ENCODE measurements at regions not wholly inside any gene's neighbourhood (a gene's known extent, or its start where the extent isn't known, plus 50 kb on each side); places are given as distances from the start of the nearest gene placed in this dataset.

- TF ChIP-seq CTCF (IDR thresholded peaks at IDR 0.05; ENCODE audit: insufficient read depth, low read length, missing control alignments), result no peak
- DNase-seq (ENCODE audit: low read depth, low spot score), result no peak
- CTCF ChIA-PET, result no interaction called here
- H3K4me3 ChIP-seq (ENCODE audit: low read depth, low read length), result no peak overlapping the region
- POLR2A ChIA-PET, result no interaction called here
Observed at GRCh38 chr11:97977726-97978125, 1043.0 kb upstream of the CNTN5 start.

GRCh38 chr11:97979741-97980140 is 1041.0 kb upstream of the CNTN5 start:
- ChIA-PET POLR2A (interaction anchor here (1.2 kb wide), 1 partner anchor 70 kb away, joined by 4 read pairs; no protein-coding TSS in a partner anchor), CTCF (no interaction called here)
- no peak for TF ChIP-seq CTCF (IDR thresholded peaks at IDR 0.05; ENCODE audit: insufficient read depth, low read length, missing control alignments)
- peak; percentile 10 for DNase-seq (ENCODE audit: low read depth, low spot score)
- H3K4me3 ChIP-seq (ENCODE audit: low read depth, low read length), result no peak overlapping the region

GRCh38 chr11:97982512-97982911 is 1038.2 kb upstream of the CNTN5 start:
- POLR2A ChIA-PET, result no interaction called here
- no peak overlapping the region for H3K4me3 ChIP-seq (ENCODE audit: low read depth, low read length)
- CTCF ChIA-PET, result no interaction called here
- no peak for TF ChIP-seq CTCF (IDR thresholded peaks at IDR 0.05; ENCODE audit: insufficient read depth, low read length, missing control alignments)
- no peak for DNase-seq (ENCODE audit: low read depth, low spot score)

- ChIA-PET POLR2A (no interaction called here), CTCF (no interaction called here)
- no peak overlapping the region for H3K4me3 ChIP-seq (ENCODE audit: low read depth, low read length)
- DNase-seq (ENCODE audit: low read depth, low spot score), result no peak
- no peak for TF ChIP-seq CTCF (IDR thresholded peaks at IDR 0.05; ENCODE audit: insufficient read depth, low read length, missing control alignments)
Observed at GRCh38 chr11:97989121-97989520, 1031.6 kb upstream of the CNTN5 start.

- no peak overlapping the region for H3K4me3 ChIP-seq (ENCODE audit: low read depth, low read length)
- TF ChIP-seq CTCF (IDR thresholded peaks at IDR 0.05; ENCODE audit: insufficient read depth, low read length, missing control alignments), result no peak
Observed at GRCh38 chr11:97990162-97990920, 1030.4 kb upstream of the CNTN5 start.

GRCh38 chr11:97993562-97993961 is 1027.2 kb upstream of the CNTN5 start:
- H3K4me3 ChIP-seq (ENCODE audit: low read depth, low read length), result no peak overlapping the region
- DNase-seq (ENCODE audit: low read depth, low spot score), result no peak
- no peak for TF ChIP-seq CTCF (IDR thresholded peaks at IDR 0.05; ENCODE audit: insufficient read depth, low read length, missing control alignments)
- CTCF ChIA-PET, result no interaction called here
- POLR2A ChIA-PET, result no interaction called here

More at GRCh38 chr11:97990162-97990920, 1030.4 kb upstream of the CNTN5 start:
- peak; percentile 12 for DNase-seq (ENCODE audit: low read depth, low spot score)
- ChIA-PET POLR2A (no interaction called here), CTCF (interaction anchor here (1.5 kb wide), 1 partner anchor 11 kb away, joined by 4 read pairs; no protein-coding TSS in a partner anchor)
